Caco-2 (cell line): ENCODE measurements at regions not wholly inside any gene's neighbourhood (a gene's known extent, or its start where the extent isn't known, plus 50 kb on each side); places are given as distances from the start of the nearest gene placed in this dataset.

ENCODE experiments used
- BruUV-seq: library from RNA; stranded (reverse); fragments of 400-500 nt; replicated peaks from 2 replicates; lab custom pipeline; 2021; lab: Mats Ljungman, UMichigan
- CTCF ChIA-PET: fragments of 300-600 bp; sonication (Branson Sonifier 250); formaldehyde crosslinking; loops from one replicate; lab custom pipeline; 2022; ENCODE audit warnings: antibody characterized with exemption; lab: Charles Lee
- POLR2A ChIA-PET: fragments of 300-600 bp; sonication (Branson Sonifier 250); formaldehyde crosslinking; loops from one replicate; lab custom pipeline; 2022; ENCODE audit warnings: antibody characterized with exemption; lab: Charles Lee
- DNase-seq, 2 experiments: peaks; one replicate each; pipeline versions ENCODE4 v3.0.0 to v3.0.0-alpha.2; 2020 to 2022
- H3K27me3 ChIP-seq: replicated peaks from 2 replicates; pipeline ENCODE4 v1.6.0; 2011; ENCODE audit warnings: low read length; ENCODE audit not compliant: control insufficient read depth, insufficient read depth
- H3K36me3 ChIP-seq: 2 replicates; pipeline ENCODE4 v1.5.1; 2011; ENCODE audit warnings: low read length; ENCODE audit not compliant: control insufficient read depth, insufficient read depth
- H3K4me1 ChIP-seq: fragments of 250-450 bp; sonication (Bioruptor Pico); 2 replicates; pipeline ENCODE4 v1.5.1; 2020; ENCODE audit warnings: mild to moderate bottlenecking
- H3K4me3 ChIP-seq: 2 replicates; pipeline ENCODE4 v1.5.1; 2011; ENCODE audit warnings: low read depth, mild to moderate bottlenecking, control low read depth, low read length
- H3K9me3 ChIP-seq: fragments of 250-450 bp; sonication (Bioruptor Pico); 2 replicates; pipeline ENCODE4 v1.5.1; 2020; ENCODE audit warnings: mild to moderate bottlenecking, moderate library complexity
- H3K27ac Mint-ChIP-seq: one replicate; pipeline ENCODE4 v1.8.0; 2022; ENCODE audit warnings: mixed read lengths; ENCODE audit not compliant: unreplicated experiment
- H3K27me3 Mint-ChIP-seq: one replicate; pipeline ENCODE4 v1.8.0; 2022; ENCODE audit warnings: mixed read lengths; ENCODE audit not compliant: insufficient read depth, unreplicated experiment
- H3K36me3 Mint-ChIP-seq: one replicate; pipeline ENCODE4 v1.8.0; 2022; ENCODE audit warnings: mild to moderate bottlenecking, mixed read lengths; ENCODE audit not compliant: insufficient read depth, unreplicated experiment
- H3K4me1 Mint-ChIP-seq: one replicate; pipeline ENCODE4 v1.8.0; 2022; ENCODE audit warnings: low read depth, mixed read lengths; ENCODE audit not compliant: unreplicated experiment
- H3K4me3 Mint-ChIP-seq: one replicate; pipeline ENCODE4 v1.8.0; 2022; ENCODE audit warnings: mild to moderate bottlenecking, moderate library complexity, mixed read lengths; ENCODE audit not compliant: unreplicated experiment
- H3K9me3 Mint-ChIP-seq: one replicate; pipeline ENCODE4 v1.8.0; 2022; ENCODE audit warnings: mixed read lengths; ENCODE audit not compliant: unreplicated experiment
- CTCF ChIP-seq, 2 experiments: fragments of 200-600 bp in 1 of 2; IDR thresholded peaks; 1 replicate in 1 of 2; 2 replicates in 1 of 2; pipeline versions ENCODE4 v1.5.1 to v1.8.0; 2011 to 2022; ENCODE audit warnings: antibody characterized with exemption in 1 of 2, control low read depth in 1 of 2, inconsistent platforms in 1 of 2, low read depth in 1 of 2, low read length in 1 of 2, mild to moderate bottlenecking in 1 of 2, moderate library complexity in 1 of 2; ENCODE audit not compliant: insufficient read depth in 1 of 2, severe bottlenecking in 1 of 2, unreplicated experiment in 1 of 2
- intact Hi-C: fragments of 100-400 bp; cut with micrococcal nuclease; formaldehyde crosslinking; loops from one replicate; pipeline ENCODE4 v1.10.0; 2022; ENCODE audit not compliant: unreplicated experiment

- Mint-ChIP-seq H3K36me3 (no peaks in the 10 kb centered on the region), H3K27me3 (no peaks in the 10 kb centered on the region), H3K9me3 (peaks cover 31% of the 10 kb centered on the region), H3K27ac (no peak overlapping the region), H3K4me3 (no peak overlapping the region), H3K4me1 (peaks cover 7% of the 10 kb centered on the region)
- H3K4me1 ChIP-seq, result peaks cover 19% of the 10 kb centered on the region
- CTCF ChIA-PET, result no interaction called here
- BruUV-seq, result no TSS peak
- POLR2A ChIA-PET, result no interaction called here
- no peak overlapping the region for H3K4me3 ChIP-seq
- no peaks in the 10 kb centered on the region for H3K27me3 ChIP-seq
- no peak for TF ChIP-seq CTCF (IDR thresholded peaks at IDR 0.05; ENCODE audit: insufficient read depth in 1 of 2, low read depth in 1 of 2, low read length in 1 of 2, severe bottlenecking in 1 of 2, unreplicated experiment in 1 of 2)
- intact Hi-C loops, result no loop called here
- 0 out of 2 replicates have a peak, but pooled peaks cover 3% of the 10 kb centered on the region for H3K9me3 ChIP-seq
- H3K36me3 ChIP-seq, result no peaks in the 10 kb centered on the region
- DNase-seq, result no peak
These were observed 386.0 kb downstream of the IRS1 start for GRCh38 chr2:226413498-226414130.

GRCh38 chr2:226411727-226412360 is 387.8 kb downstream of the IRS1 start:
- H3K27ac Mint-ChIP-seq, result peak overlapping the region; percentile 20
- Histone ChIP-seq H3K4me1 (peaks cover 19% of the 10 kb centered on the region), H3K27me3 (no peaks in the 10 kb centered on the region), H3K9me3 (no peaks in the 10 kb centered on the region), H3K4me3 (no peak overlapping the region), H3K36me3 (no peaks in the 10 kb centered on the region)
- H3K4me1 Mint-ChIP-seq, result peaks cover 7% of the 10 kb centered on the region
- no peak for TF ChIP-seq CTCF (IDR thresholded peaks at IDR 0.05; ENCODE audit: insufficient read depth in 1 of 2, low read depth in 1 of 2, low read length in 1 of 2, severe bottlenecking in 1 of 2, unreplicated experiment in 1 of 2)
- H3K36me3 Mint-ChIP-seq, result no peaks in the 10 kb centered on the region
- BruUV-seq, result no TSS peak
- POLR2A ChIA-PET, result no interaction called here
- H3K4me3 Mint-ChIP-seq, result no peak overlapping the region
- DNase-seq, result peak; percentile 32 to 69
- CTCF ChIA-PET, result no interaction called here
- intact Hi-C loops, result no loop called here
- H3K9me3 Mint-ChIP-seq, result peaks cover 32% of the 10 kb centered on the region
- H3K27me3 Mint-ChIP-seq, result no peaks in the 10 kb centered on the region

DNA sequence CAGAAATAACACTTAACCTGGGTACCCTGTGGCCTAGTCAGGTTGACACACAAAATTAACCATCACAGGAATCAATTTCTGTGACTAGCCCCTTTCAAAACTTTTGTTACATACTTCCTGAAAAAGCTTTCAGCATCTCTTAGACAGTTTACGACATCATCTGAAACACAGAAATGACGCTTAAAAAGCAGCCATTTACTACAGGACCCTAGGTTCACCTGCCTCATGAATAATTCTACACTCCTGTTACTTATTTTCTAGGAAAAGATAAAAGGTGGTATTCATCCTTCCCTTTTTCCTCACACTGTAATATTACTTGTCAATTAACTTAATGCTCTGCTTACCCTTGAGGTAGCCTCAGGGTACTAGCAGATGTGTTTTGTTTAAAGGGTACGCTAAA is 388.4 kb downstream of the IRS1 start:
- intact Hi-C loops, result no loop called here
- H3K4me3 Mint-ChIP-seq, result no peak overlapping the region
- no peak for TF ChIP-seq CTCF (IDR thresholded peaks at IDR 0.05; ENCODE audit: insufficient read depth in 1 of 2, low read depth in 1 of 2, low read length in 1 of 2, severe bottlenecking in 1 of 2, unreplicated experiment in 1 of 2)
- H3K4me3 ChIP-seq, result no peak overlapping the region
- no peaks in the 10 kb centered on the region for H3K9me3 ChIP-seq
- H3K27me3 Mint-ChIP-seq, result no peaks in the 10 kb centered on the region
- H3K4me1 Mint-ChIP-seq, result peaks cover 7% of the 10 kb centered on the region
- POLR2A ChIA-PET, result no interaction called here
- peaks cover 32% of the 10 kb centered on the region for H3K9me3 Mint-ChIP-seq
- H3K27ac Mint-ChIP-seq, result peak overlapping the region; percentile 20
- CTCF ChIA-PET, result no interaction called here
- no TSS peak for BruUV-seq
- no peaks in the 10 kb centered on the region for H3K36me3 ChIP-seq
- DNase-seq, result no peak
- H3K36me3 Mint-ChIP-seq, result no peaks in the 10 kb centered on the region
- no peaks in the 10 kb centered on the region for H3K27me3 ChIP-seq
- H3K4me1 ChIP-seq, result peaks cover 19% of the 10 kb centered on the region
